Fibroblast of skin of back (primary cell): ENCODE measurements at regions not wholly inside any gene's neighbourhood (a gene's known extent, or its start where the extent isn't known, plus 50 kb on each side); places are given as distances from the start of the nearest gene placed in this dataset.
A peak's percentile ranks its signal among the peaks of the same experiment; 100 is the strongest.

Source experiments
- DNase-seq: peaks from one replicate; pipeline ENCODE4 v3.0.0-alpha.2; 2013

GRCh38 chr1:59006932-59007331 is 223.1 kb upstream of the JUN start:
- DNase-seq, result no peak

GRCh38 chr1:59007429-59007819 is 223.6 kb upstream of the JUN start:
- no peak for DNase-seq

DNA sequence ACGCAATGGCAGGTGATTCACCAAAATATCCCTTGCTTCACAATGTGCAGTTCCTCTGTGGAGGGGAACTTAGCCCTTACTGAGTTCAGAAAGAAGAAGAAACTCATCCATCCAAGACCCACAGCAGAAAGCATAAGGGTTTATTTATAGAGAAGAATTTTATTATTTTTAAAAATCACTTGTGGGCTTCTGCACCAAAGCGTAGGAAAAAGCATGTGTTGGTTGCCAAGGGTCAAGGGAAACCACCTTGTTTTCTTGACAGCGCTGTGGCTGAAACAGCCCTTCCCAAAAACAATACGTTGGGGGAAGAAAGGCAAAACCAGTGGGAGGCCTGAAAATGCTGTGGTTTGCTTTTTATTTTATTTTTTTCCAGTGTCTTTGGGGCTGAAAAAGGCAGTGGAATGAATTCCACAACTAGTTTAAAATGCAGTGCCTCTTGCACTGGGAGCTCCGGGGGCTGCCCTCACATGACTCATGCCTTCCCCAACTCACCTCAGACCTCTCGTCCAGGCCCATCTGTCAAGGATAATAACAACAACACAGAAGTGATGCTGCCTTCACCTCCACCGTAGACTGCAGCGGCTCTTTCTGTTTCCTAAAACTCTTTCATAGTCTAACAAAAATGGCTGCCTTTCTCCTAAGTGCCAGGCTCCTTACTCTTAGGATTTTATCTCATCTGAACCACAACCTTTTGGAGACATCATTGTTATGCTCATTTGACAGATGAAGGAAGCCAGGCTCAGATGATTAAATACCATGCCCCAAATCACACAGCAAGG is 224.2 kb upstream of the JUN start:
- peak; percentile 30 for DNase-seq

DNA sequence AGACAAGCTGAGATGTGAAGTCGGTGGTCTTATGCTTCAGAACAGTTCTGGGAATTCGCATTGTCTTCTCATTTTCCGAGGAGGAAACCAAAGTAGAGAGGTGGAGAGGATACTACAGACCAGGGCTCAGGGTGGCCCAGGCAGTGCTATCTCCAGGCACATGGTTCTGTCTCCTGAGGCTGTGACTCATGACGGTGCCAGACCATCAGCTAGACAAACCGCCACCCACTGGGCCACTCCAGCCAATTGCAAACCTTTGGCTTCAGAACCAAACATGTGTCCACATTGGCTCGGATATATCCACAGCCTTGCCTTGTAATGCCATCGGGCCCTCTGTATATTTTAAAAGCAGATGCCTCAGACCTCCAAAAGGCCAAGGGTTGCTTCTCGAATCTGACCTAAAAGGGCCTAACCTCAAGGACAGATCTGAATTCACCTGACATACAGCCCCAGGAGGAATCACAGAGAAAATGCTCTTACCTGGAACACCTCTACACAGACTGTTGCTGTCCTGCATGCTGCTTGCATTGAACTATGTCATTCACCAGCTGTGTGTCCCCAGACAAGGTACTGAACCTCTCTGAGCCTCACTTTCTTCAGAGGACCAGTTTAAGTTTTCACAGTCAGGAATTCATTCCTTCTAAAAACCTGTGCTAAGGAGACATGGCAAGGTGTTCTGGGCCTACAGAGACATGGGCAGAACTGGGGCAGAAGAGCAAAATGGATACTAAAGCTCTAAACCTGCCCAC is 224.9 kb upstream of the JUN start:
- peak; percentile 53 for DNase-seq

- DNase-seq, result no peak
These were observed 227.8 kb upstream of the JUN start for GRCh38 chr1:59011663-59012062.

GRCh38 chr1:59012378-59012777 is 228.5 kb upstream of the JUN start:
- no peak for DNase-seq

GRCh38 chr1:59013276-59013927 is 229.6 kb upstream of the JUN start:
- DNase-seq, result peak; percentile 64

DNA sequence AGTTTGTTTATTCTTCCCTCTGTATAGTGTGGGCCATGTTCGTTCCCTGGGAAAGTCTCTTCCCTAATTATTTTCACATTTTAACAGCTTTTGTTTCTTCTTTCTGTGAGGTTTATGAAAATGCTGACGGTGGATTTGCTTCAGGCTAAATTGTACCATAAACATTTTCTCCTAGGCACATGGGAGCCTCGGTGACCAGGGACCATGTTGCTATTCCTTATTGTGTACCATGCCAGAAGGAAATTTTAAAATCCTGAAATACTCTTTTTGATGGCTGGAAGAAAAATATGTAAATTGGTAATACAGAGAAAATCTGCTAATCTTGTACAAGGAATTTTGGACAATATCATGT is 230.1 kb upstream of the JUN start:
- DNase-seq, result no peak

- DNase-seq, result no peak
These were observed 231.0 kb upstream of the JUN start for GRCh38 chr1:59014827-59015226.

DNA sequence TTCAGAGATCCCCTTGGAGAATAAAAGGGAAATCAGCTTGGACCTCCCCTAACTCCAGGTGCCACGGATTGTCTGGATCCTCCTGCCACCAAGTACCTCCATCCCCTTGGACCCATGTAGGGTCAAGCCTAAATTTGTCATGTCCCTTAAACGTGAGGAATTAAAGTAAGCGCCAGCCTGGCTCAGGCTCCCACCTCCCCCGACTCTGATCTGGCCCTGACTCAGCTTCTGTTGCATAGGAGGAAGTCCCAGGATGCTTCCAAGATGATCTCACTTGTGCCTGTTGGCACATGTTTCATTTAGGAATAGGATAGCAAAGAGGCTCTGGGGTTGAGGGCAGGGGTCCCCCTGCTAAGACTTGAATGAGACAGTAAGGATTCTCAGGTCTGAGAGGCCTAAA is 231.9 kb upstream of the JUN start:
- peak; percentile 89 for DNase-seq

DNA sequence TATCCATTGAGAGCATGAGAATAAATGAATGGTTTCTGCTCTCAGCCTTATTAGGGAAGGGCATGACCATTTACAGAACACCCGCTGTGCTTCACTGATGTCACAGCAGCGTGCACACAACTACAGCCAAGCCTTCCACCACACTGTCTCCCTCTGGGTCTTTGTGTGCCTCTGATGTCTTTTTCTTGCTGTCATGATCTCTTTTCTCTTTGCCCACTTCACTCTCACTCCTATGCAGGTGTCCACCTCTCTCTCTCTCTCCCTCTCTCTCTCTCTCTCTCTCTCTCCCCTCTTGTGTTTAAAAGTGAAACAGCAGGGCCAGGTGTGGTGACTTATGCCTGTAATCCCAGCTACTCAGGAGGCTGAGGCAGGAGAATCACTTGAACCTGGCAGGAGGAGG is 232.5 kb upstream of the JUN start:
- peak; percentile 53 for DNase-seq

GRCh38 chr1:59017501-59018231 is 233.8 kb upstream of the JUN start:
- peak; percentile 47 for DNase-seq

DNA sequence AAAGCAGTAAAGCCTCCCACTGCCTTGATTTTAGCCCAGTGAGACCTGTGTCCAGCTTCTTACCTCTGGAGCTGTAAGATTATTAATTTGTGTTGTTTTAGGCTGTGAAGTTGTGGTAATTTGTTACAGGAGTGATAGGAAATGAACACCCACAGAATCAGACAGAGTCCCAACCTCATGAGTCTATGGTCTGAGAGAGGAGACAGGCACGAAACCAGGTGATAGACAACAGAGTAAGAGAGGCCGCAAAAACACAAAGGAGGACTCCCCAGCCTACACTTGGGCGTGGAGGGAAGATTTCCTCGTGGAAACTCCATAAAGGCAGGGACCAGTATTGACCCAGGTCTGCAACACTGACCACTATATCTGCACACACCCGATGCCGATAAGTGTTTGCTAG is 234.6 kb upstream of the JUN start:
- DNase-seq, result no peak

GRCh38 chr1:59018860-59019259 is 235.0 kb upstream of the JUN start:
- DNase-seq, result no peak

- peak; percentile 82 for DNase-seq
These were observed 236.5 kb upstream of the JUN start for GRCh38 chr1:59020151-59020997.

DNA sequence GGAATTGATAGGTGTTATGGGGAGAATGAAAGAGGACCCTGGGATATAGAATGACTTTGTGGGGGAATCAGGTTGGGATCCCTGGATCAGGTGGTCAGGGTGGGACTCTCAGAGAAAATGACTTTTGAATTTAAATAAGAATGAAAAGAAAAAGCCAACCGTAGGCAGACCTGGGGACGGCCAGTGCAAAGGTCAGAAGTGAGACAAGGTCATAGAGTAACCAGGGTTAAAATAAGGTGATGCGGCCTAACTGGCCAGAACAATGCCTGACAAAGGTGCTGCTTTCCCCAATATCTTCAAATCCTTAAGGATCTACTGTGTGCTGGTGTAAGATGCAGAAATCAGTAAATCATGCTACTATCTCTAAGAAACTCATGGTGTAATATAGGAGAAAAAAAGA is 238.4 kb upstream of the JUN start:
- DNase-seq, result no peak

DNA sequence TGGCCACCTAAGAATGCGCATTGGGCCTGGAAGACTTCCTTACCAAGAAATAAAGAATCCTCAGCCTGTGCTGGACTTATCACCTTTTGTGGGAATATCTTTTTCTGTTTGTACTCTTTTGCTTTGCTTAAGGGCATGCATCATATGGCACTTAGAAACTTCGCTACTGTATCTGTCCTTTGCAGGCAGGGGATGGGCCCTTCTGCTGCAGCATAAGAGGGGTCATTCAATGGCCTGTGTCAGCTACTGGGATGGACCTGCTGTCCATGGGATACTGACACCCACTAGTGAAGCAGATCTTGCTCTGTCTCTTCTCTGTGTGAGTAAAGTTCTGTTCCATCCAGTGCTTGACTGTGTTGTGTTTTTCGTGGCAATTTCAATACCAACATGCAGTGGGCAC is 239.0 kb upstream of the JUN start:
- no peak for DNase-seq

DNA sequence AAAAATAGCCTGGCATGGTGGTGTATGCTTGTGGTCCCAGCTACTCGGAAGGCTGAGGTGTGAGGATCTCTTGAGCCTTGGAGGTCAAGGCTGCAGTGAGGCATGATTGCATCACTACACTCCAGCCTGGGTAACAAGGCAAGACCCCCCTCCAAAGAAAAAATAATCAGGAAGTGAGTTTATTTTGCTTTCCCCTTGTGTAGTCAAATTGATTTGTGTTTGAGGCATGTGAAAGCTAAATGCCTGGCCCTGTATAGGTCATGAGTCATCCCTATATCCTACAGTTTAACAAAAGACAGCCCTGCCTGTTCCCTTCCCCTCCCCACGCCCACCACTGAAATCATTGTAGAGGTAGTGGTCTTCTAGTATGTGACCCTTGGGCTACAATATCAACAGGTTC is 241.4 kb upstream of the JUN start:
- peak; percentile 72 for DNase-seq

DNA sequence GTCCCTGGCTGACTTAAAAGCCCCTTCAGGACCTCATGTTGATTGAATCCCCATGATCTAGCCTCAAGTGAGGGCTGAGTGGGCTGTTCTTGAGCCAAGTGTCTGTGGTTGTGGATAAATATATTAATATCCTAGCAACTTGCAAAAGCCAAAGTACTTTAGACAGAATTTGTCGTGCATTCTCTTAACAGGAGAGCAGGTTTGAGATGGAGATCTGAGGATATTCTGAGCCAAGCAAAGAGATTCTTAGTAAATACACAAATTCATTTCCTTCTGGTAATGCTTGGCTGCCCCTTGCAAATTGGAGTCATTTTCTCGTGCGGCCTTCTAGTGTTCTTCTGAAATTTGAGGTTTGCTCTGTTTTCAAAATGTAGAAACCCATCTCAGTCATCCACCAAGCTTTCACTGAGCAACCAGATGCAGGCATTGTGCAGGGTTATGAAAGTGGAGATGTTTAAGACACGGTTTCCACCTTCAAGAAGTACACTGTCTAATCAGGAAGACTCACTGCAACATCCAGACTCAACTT is 242.1 kb upstream of the JUN start:
- DNase-seq, result no peak

- DNase-seq, result peak; percentile 73
These were observed 242.7 kb upstream of the JUN start for GRCh38 chr1:59026472-59026948.

- DNase-seq, result no peak
These were observed 243.3 kb upstream of the JUN start for GRCh38 chr1:59027177-59027576.

DNA sequence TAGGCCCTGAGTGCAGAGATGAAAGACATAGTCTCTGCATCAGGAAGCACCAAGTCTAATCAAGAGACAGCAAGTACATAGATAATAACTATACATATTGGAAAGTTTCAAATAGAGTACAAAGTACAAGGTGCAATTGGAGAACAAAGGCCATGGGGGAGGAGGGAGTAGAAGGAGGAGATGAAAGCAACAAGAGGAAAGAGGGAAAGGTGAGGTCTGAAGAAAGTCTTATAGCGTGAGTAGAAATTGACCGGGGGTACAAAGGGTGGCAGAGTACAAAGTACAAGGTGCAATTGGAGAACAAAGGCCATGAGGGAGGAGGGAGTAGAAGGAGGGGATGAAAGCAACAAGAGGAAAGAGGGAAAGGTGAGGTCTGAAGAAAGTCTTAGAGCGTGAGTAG is 244.2 kb upstream of the JUN start:
- no peak for DNase-seq
